ENCODE measurements at regions not wholly inside any gene's neighbourhood (a gene's known extent, or its start where the extent isn't known, plus 50 kb on each side); places are given as distances from the start of the nearest gene placed in this dataset.

- no peak for DNase-seq
- Histone ChIP-seq H3K4me3 (no peak overlapping the region), H3K36me3 (ENCODE audit: low read depth, missing control alignments) (no peaks in the 10 kb centered on the region), H3K4me1 (no peaks in the 10 kb centered on the region), H3K27ac (no peak overlapping the region), H3K9me3 (no peaks in the 10 kb centered on the region), H3K27me3 (no peaks in the 10 kb centered on the region)
- TF ChIP-seq POLR2A (IDR thresholded peaks at IDR 0.05) (no peak), CTCF (IDR thresholded peaks at IDR 0.05) (no peak)
- 95 to 97% methylated on average over 2 of the region's 2 CpGs for WGBS, 2 donors
- intact Hi-C loops (cut with DNase I; ENCODE audit: low total_unique reads): no loop called here
Observed at GRCh38 chr6:80974579-80974978, 777.9 kb downstream of the TENT5A start.

GRCh38 chr6:80969439-80969838, 783.0 kb downstream of the TENT5A start:
- intact Hi-C loops (cut with DNase I; ENCODE audit: low total_unique reads): no loop called here
- H3K27me3 ChIP-seq: no peaks in the 10 kb centered on the region
- no peak for DNase-seq
- no peaks in the 10 kb centered on the region for H3K4me1 ChIP-seq
- H3K9me3 ChIP-seq: no peaks in the 10 kb centered on the region
- no peaks in the 10 kb centered on the region for H3K36me3 ChIP-seq (ENCODE audit: low read depth, missing control alignments)
- no peak overlapping the region for H3K27ac ChIP-seq
- TF ChIP-seq POLR2A (IDR thresholded peaks at IDR 0.05) (no peak), CTCF (IDR thresholded peaks at IDR 0.05) (no peak)
- H3K4me3 ChIP-seq: no peak overlapping the region

- no peaks in the 10 kb centered on the region for H3K4me1 ChIP-seq
- H3K9me3 ChIP-seq: no peaks in the 10 kb centered on the region
- intact Hi-C loops (cut with DNase I; ENCODE audit: low total_unique reads): no loop called here
- no peaks in the 10 kb centered on the region for H3K36me3 ChIP-seq (ENCODE audit: low read depth, missing control alignments)
- no peaks in the 10 kb centered on the region for H3K27me3 ChIP-seq
- H3K27ac ChIP-seq: no peak overlapping the region
- TF ChIP-seq CTCF (IDR thresholded peaks at IDR 0.05) (no peak), POLR2A (IDR thresholded peaks at IDR 0.05) (no peak)
- WGBS, 2 donors: 35 to 40% methylated on average over 1 of the region's 1 CpG
- DNase-seq: no peak
- no peak overlapping the region for H3K4me3 ChIP-seq
Observed at GRCh38 chr6:80967609-80968008, 784.9 kb downstream of the TENT5A start.

GRCh38 chr6:80962382-80962781, 790.1 kb downstream of the TENT5A start:
- intact Hi-C loops (cut with DNase I; ENCODE audit: low total_unique reads): no loop called here
- TF ChIP-seq CTCF (IDR thresholded peaks at IDR 0.05): no peak
- Histone ChIP-seq H3K9me3 (no peaks in the 10 kb centered on the region), H3K4me1 (no peaks in the 10 kb centered on the region), H3K27ac (no peak overlapping the region), H3K36me3 (ENCODE audit: low read depth, missing control alignments) (no peaks in the 10 kb centered on the region), H3K4me3 (no peak overlapping the region), H3K27me3 (no peaks in the 10 kb centered on the region)
- DNase-seq: no peak

- Histone ChIP-seq H3K27me3 (no peaks in the 10 kb centered on the region), H3K27ac (no peak overlapping the region), H3K4me1 (no peaks in the 10 kb centered on the region), H3K4me3 (no peak overlapping the region), H3K9me3 (no peaks in the 10 kb centered on the region), H3K36me3 (ENCODE audit: low read depth, missing control alignments) (no peaks in the 10 kb centered on the region)
- DNase-seq: no peak
- WGBS, 2 donors: 94 to 98% methylated on average over 3 of the region's 3 CpGs
- TF ChIP-seq POLR2A (IDR thresholded peaks at IDR 0.05): no peak
- TF ChIP-seq CTCF (IDR thresholded peaks at IDR 0.05): no peak
- intact Hi-C loops (cut with DNase I; ENCODE audit: low total_unique reads): no loop called here
Observed at GRCh38 chr6:80961166-80961565, 791.3 kb downstream of the TENT5A start.

All from testis (tissue), 2 donors.